ENCODE measurements at regions not wholly inside any gene's neighbourhood (a gene's known extent, or its start where the extent isn't known, plus 50 kb on each side); places are given as distances from the start of the nearest gene placed in this dataset.

GRCh38 chr14:27114180-27114579, 516.3 kb upstream of the NOVA1 start:
- TF ChIP-seq CTCF (IDR thresholded peaks at IDR 0.05; ENCODE audit: low read depth, low read length, poor library complexity, severe bottlenecking) (no peak), EZH2phosphoT487 (IDR thresholded peaks at IDR 0.05; ENCODE audit: borderline replicate concordance, low read length) (no peak)

Data from DOHH2 (cell line).